SK-N-MC (cell line): ENCODE measurements at regions not wholly inside any gene's neighbourhood (a gene's known extent, or its start where the extent isn't known, plus 50 kb on each side); places are given as distances from the start of the nearest gene placed in this dataset.

ENCODE experiments used
- EZH2 ChIP-seq: fragments of 200-600 bp; sonication (generic); IDR thresholded peaks from one replicate; pipeline ENCODE4 v1.6.1; 2017; ENCODE audit warnings: antibody characterized with exemption
- FOXP2 ChIP-seq: optimal IDR thresholded peaks from 2 replicates; pipeline ENCODE3; 2011; ENCODE audit warnings: mild to moderate bottlenecking, moderate library complexity; ENCODE audit not compliant: insufficient read depth; ENCODE audit errors: extremely low read length, control extremely low read depth
- POLR2AphosphoS5 ChIP-seq: IDR thresholded peaks from 2 replicates; pipeline ENCODE4 v1.6.1; 2012; ENCODE audit warnings: mild to moderate bottlenecking, low read depth, low read length, borderline replicate concordance

- TF ChIP-seq EZH2 (no peak), POLR2AphosphoS5 (no peak), FOXP2 (no peak)
Observed at GRCh38 chr4:4651811-4652755, 110.2 kb upstream of the STX18 start.
